ENCODE measurements at regions not wholly inside any gene's neighbourhood (a gene's known extent, or its start where the extent isn't known, plus 50 kb on each side); places are given as distances from the start of the nearest gene placed in this dataset.

GRCh38 chr7:26598867-26599266 is 265.5 kb downstream of the SKAP2 start:
- no peak for TF ChIP-seq CTCF (IDR thresholded peaks at IDR 0.05)

GRCh38 chr7:26599982-26600381 is 264.4 kb downstream of the SKAP2 start:
- TF ChIP-seq CTCF (IDR thresholded peaks at IDR 0.05), result no peak

GRCh38 chr7:26600411-26600810 is 264.0 kb downstream of the SKAP2 start:
- no peak for TF ChIP-seq CTCF (IDR thresholded peaks at IDR 0.05)

GRCh38 chr7:26603631-26604030 is 260.8 kb downstream of the SKAP2 start:
- TF ChIP-seq CTCF (IDR thresholded peaks at IDR 0.05), result no peak

GRCh38 chr7:26608402-26608801 is 256.0 kb downstream of the SKAP2 start:
- TF ChIP-seq CTCF (IDR thresholded peaks at IDR 0.05), result no peak

- TF ChIP-seq CTCF (IDR thresholded peaks at IDR 0.05), result no peak
These were observed 255.3 kb downstream of the SKAP2 start for GRCh38 chr7:26609082-26609481.

- no peak for TF ChIP-seq CTCF (IDR thresholded peaks at IDR 0.05)
These were observed 254.9 kb downstream of the SKAP2 start for GRCh38 chr7:26609532-26609931.

GRCh38 chr7:26612742-26613141 is 251.6 kb downstream of the SKAP2 start:
- no peak for TF ChIP-seq CTCF (IDR thresholded peaks at IDR 0.05)

Measured in LNCAP (cell line).